SJCRH30 (cell line): ENCODE measurements at regions not wholly inside any gene's neighbourhood (a gene's known extent, or its start where the extent isn't known, plus 50 kb on each side); places are given as distances from the start of the nearest gene placed in this dataset.
"Not testable (repeated sequence)": the region's sequence is repeated elsewhere in the genome, so short reads cannot be mapped to it uniquely, and the experiment has no call there.

Experiments used
- DNase-seq, 2 experiments: peaks; one replicate each; pipeline ENCODE4 v3.0.0-alpha.2; 2015 to 2020
- H3K27ac ChIP-seq: fragments of 250-450 bp; sonication (Bioruptor Pico); 2 replicates; pipeline ENCODE4 v1.5.1; 2020; ENCODE audit warnings: mild to moderate bottlenecking, moderate library complexity
- H3K27me3 ChIP-seq: fragments of 250-450 bp; sonication (Bioruptor Pico); 2 replicates; pipeline ENCODE4 v1.5.1; 2020; ENCODE audit warnings: mild to moderate bottlenecking, moderate library complexity
- H3K36me3 ChIP-seq: fragments of 250-450 bp; sonication (Bioruptor Pico); 2 replicates; pipeline ENCODE4 v1.5.1; 2020; ENCODE audit warnings: mild to moderate bottlenecking, moderate library complexity
- H3K4me1 ChIP-seq: fragments of 250-450 bp; sonication (Bioruptor Pico); 2 replicates; pipeline ENCODE4 v1.5.1; 2020; ENCODE audit warnings: mild to moderate bottlenecking, moderate library complexity
- H3K4me3 ChIP-seq: fragments of 250-450 bp; sonication (Bioruptor Pico); 2 replicates; pipeline ENCODE4 v1.5.1; 2020; ENCODE audit warnings: mild to moderate bottlenecking, moderate library complexity
- H3K9me3 ChIP-seq: fragments of 250-450 bp; sonication (Bioruptor Pico); replicated peaks from 2 replicates; pipeline ENCODE4 v1.5.1; 2020; ENCODE audit warnings: mild to moderate bottlenecking, moderate library complexity

DNA sequence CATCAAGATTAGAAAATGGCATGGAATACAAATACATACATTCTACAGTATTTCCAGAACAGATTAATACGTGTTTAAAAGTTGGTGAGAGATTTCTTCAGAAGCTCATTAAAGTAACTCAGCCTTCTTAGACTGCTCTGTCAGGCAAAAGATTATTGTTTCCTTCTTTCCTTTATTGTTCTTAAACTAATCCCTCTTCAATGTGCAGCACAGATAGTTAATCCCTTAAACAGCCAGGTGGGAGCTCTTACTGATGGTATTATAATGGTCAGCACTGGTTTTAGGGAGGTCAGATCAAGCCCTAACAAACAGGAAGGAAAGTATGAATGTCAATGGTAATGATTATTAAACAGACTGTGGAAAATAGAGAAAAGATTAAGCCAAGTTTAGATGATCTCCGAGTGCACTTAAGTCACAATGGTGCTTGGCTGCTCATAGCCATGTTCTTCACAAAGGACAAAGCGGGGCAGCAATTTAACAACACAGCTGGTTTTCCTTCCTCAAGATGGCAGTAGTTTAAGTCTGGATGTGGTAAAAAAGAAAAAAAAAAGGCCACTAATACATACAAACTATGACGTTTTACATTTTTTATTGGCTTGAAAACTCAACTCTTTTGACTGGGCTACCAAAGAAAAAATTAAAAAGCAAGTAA, 992.6 kb downstream of the PCDH9 start:
- Histone ChIP-seq H3K4me1 (no peaks in the 10 kb centered on the region), H3K27me3 (no peaks in the 10 kb centered on the region), H3K9me3 (no peaks in the 10 kb centered on the region), H3K27ac (no peak overlapping the region), H3K36me3 (no peaks in the 10 kb centered on the region), H3K4me3 (no peak overlapping the region)
- DNase-seq = no peak

DNA sequence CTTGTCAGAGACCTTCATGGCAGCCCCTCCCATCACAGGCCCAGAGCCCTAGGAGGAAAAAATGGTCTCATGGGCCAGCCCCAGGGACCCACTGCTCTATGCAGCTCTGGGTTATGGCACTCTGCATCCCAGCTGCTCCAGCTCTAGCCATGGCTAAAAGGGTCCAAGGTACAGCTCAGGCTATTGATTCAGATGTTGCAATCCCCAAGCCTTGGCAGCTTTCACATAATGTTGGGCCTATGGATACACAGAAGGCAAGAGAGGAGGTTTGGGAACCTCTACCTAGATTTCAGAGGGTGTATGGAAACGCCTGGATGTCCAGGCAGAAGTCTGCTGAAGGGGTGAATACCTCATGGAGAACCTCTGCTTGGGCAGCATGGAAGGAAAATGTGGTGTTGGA, 996.0 kb downstream of the PCDH9 start:
- H3K36me3 ChIP-seq = no peaks in the 10 kb centered on the region
- no peak for DNase-seq
- no peak overlapping the region for H3K27ac ChIP-seq
- no peak overlapping the region for H3K4me3 ChIP-seq
- no peaks in the 10 kb centered on the region for H3K9me3 ChIP-seq
- H3K4me1 ChIP-seq = no peaks in the 10 kb centered on the region
- no peaks in the 10 kb centered on the region for H3K27me3 ChIP-seq

DNA sequence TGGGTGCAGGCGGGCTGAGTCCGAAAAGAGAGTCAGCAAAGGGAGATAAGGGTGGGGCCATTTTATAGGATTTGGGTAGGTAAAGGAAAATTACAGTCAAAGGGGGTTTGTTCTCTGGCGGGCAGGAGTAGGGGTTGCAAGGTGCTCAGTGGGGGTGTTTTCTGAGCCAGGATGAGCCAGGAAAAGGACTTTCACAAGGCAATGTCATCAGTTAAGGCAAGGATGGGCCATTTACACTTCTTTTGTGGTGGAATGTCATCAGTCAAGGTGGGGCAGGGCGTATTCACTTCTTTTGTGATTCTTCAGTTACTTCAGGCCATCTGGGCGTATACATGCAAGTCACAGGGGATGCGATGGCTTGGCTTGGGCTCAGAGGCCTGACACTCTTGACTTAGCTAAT, 998.2 kb downstream of the PCDH9 start:
- H3K4me3 ChIP-seq, H3K27me3 ChIP-seq, H3K27ac ChIP-seq, H3K9me3 ChIP-seq, DNase-seq, H3K36me3 ChIP-seq, H3K4me1 ChIP-seq: not testable (repeated sequence)

DNA sequence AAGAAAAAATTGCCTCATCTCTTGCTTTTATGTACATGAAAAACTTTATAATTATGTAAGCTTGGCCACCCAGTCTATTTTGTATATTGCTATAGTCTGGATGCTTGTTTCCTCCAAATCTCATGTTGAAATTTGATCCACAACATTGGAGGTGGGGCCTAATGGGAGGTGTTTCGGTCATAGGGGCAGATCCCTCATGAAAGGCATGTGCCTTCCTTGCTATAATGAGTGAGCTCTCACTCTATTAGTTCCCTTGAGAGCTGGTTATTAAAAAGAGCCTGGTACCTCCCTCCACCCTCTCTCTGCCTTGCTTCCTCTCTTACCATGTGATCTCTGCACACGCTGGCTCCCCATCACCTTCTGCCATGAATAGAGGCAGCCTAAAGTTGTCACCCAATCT, 1005.1 kb downstream of the PCDH9 start:
- Histone ChIP-seq H3K4me1 (no peaks in the 10 kb centered on the region), H3K27me3 (no peaks in the 10 kb centered on the region)
- peak in 1 of 2 experiments; percentile 3 for DNase-seq

DNA sequence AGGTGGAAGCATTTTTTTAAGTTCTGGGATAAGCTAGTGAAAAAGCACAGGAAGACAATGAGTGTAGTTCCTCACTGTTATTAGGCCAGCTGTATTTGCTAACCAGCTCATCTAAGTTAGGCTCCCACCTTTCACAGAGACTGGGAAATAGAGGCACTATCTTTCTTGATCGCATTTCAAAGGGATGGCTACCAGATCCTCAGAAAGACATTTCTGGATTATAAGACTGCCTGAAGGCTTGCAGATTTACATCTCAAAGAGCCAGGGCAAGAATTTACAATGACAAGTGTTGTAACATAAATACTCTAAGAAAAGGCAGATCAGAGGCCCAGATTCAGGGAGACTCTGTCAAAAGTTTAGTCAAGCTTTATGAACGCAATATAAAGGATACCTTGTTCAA, 1005.5 kb downstream of the PCDH9 start:
- no peak overlapping the region for H3K27ac ChIP-seq
- no peaks in the 10 kb centered on the region for H3K9me3 ChIP-seq
- DNase-seq = no peak
- no peaks in the 10 kb centered on the region for H3K4me1 ChIP-seq
- no peaks in the 10 kb centered on the region for H3K27me3 ChIP-seq
- H3K4me3 ChIP-seq = no peak overlapping the region
- no peaks in the 10 kb centered on the region for H3K36me3 ChIP-seq

More for the DNA sequence above, 1005.1 kb downstream of the PCDH9 start:
- H3K27ac ChIP-seq = no peak overlapping the region
- no peaks in the 10 kb centered on the region for H3K36me3 ChIP-seq
- H3K9me3 ChIP-seq = no peaks in the 10 kb centered on the region
- H3K4me3 ChIP-seq = no peak overlapping the region

DNA sequence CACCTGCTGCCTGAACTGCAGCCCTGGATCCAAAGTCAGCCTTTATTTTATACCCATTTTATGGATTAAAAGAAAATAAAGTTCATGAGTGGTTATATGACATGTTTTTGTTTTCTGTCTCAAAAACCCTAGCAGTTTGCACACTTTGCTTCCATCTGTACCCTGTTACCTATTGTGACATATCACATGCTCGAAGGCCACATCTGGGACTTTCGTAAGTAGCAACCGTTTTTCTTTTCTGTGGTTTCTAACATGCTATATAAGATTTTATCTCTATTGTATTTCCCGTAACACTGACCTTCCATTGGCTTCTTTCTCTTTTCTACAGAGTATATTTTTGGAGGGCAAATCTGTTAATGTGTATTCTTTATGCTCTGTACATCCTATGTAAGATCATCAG, 1007.2 kb downstream of the PCDH9 start:
- Histone ChIP-seq H3K36me3 (no peaks in the 10 kb centered on the region), H3K4me3 (no peak overlapping the region), H3K4me1 (no peaks in the 10 kb centered on the region), H3K9me3 (no peaks in the 10 kb centered on the region), H3K27ac (no peak overlapping the region), H3K27me3 (no peaks in the 10 kb centered on the region)
- no peak for DNase-seq

GRCh38 chr13:66222127-66222526, 1008.0 kb downstream of the PCDH9 start:
- Histone ChIP-seq H3K36me3 (no peaks in the 10 kb centered on the region), H3K9me3 (no peaks in the 10 kb centered on the region), H3K27me3 (no peaks in the 10 kb centered on the region), H3K4me3 (no peak overlapping the region), H3K27ac (no peak overlapping the region), H3K4me1 (no peaks in the 10 kb centered on the region)
- DNase-seq = no peak

GRCh38 chr13:66219506-66219905, 1010.6 kb downstream of the PCDH9 start:
- no peak for DNase-seq
- H3K36me3 ChIP-seq = no peaks in the 10 kb centered on the region
- no peaks in the 10 kb centered on the region for H3K4me1 ChIP-seq
- H3K9me3 ChIP-seq = no peaks in the 10 kb centered on the region
- H3K27ac ChIP-seq = no peak overlapping the region
- no peak overlapping the region for H3K4me3 ChIP-seq
- no peaks in the 10 kb centered on the region for H3K27me3 ChIP-seq

DNA sequence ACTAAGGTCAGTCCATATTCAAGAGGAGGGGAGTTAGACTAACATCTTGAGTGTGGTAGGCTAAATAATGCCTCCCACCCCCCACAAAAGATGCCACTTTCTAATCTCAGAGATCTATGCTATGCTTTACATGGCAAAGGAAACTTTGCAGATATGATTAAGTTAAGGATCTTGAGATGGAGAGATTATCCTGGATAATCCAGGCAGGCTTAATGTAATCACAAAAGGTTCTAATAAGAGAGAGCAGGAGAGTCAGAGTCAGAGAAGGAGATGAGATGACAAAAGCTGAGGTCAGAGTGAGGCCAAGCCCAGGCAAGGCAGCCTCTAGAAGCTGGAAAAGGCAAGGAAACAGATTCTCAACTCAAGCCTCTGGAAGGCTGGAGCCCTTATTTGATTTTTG, 1011.6 kb downstream of the PCDH9 start:
- no peak overlapping the region for H3K4me3 ChIP-seq
- H3K27me3 ChIP-seq = no peaks in the 10 kb centered on the region
- no peaks in the 10 kb centered on the region for H3K4me1 ChIP-seq
- no peak overlapping the region for H3K27ac ChIP-seq
- H3K9me3 ChIP-seq = no peaks in the 10 kb centered on the region
- DNase-seq = no peak
- H3K36me3 ChIP-seq = no peaks in the 10 kb centered on the region

GRCh38 chr13:66216728-66217127, 1013.4 kb downstream of the PCDH9 start:
- no peaks in the 10 kb centered on the region for H3K27me3 ChIP-seq
- no peak overlapping the region for H3K4me3 ChIP-seq
- no peak for DNase-seq
- no peak overlapping the region for H3K27ac ChIP-seq
- no peaks in the 10 kb centered on the region for H3K4me1 ChIP-seq
- H3K36me3 ChIP-seq = no peaks in the 10 kb centered on the region
- no peaks in the 10 kb centered on the region for H3K9me3 ChIP-seq

DNA sequence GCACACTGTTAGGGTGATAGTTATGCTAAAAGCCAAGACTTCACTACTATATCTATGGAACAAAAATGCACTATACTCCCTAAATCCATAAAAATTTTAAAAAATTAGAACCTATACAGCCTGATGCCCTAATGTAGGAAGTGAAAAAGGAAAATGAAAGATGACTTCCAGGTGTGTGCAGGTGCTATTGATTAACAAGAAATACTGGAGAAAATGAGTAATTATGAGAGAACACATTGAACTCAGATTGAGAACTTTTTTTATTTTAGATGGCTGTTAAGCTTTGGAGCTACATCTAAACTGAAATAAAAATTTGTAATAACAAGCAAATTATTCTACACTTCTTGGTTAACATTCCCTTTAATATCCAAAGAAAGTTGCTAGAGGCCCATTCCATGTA, 1015.7 kb downstream of the PCDH9 start:
- no peaks in the 10 kb centered on the region for H3K9me3 ChIP-seq
- no peaks in the 10 kb centered on the region for H3K27me3 ChIP-seq
- DNase-seq = no peak
- no peaks in the 10 kb centered on the region for H3K4me1 ChIP-seq
- H3K36me3 ChIP-seq = no peaks in the 10 kb centered on the region
- H3K4me3 ChIP-seq = no peak overlapping the region
- H3K27ac ChIP-seq = no peak overlapping the region

DNA sequence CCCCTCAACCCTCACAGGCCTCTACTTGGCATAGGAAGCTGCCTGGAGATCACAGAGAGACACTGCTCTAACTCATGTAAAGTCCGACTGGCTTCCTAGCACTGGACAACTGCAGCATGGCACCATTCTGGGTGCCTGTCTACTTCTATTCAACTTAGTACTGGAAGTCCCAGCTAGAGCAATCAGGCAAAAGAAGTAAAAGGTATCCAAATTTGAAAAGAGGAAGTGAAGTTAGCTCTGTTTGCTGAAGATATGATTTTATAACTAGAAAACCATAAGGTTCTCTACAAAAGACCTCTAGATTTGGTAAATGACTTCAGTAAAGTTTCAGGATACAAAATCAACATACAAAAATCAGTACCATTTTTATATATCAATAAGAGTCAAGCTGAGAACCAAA, 1017.6 kb downstream of the PCDH9 start:
- no peak overlapping the region for H3K27ac ChIP-seq
- no peak for DNase-seq
- no peak overlapping the region for H3K4me3 ChIP-seq
- H3K27me3 ChIP-seq = no peaks in the 10 kb centered on the region
- H3K36me3 ChIP-seq = no peaks in the 10 kb centered on the region
- no peaks in the 10 kb centered on the region for H3K4me1 ChIP-seq
- H3K9me3 ChIP-seq = no peaks in the 10 kb centered on the region

DNA sequence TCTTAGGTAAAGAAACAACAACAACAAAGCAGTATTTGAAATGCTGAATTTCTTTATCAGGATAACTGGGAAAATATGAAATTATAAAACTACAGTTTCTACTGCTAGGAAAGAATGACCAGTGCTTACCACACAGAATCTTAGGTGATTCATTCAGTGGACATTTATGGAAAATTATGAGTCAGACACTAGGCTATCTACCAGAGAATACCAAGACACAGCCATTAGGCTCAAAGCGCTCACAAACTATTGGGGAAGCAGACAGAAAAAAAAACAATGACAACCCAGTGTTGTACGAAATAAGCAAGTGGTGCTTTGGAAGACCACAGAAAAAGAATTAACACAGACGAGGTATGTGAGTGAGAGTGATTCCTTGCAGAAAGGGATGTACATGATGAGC, 1019.5 kb downstream of the PCDH9 start:
- Histone ChIP-seq H3K36me3 (no peaks in the 10 kb centered on the region), H3K27me3 (no peaks in the 10 kb centered on the region), H3K9me3 (no peaks in the 10 kb centered on the region), H3K4me3 (no peak overlapping the region), H3K4me1 (no peaks in the 10 kb centered on the region), H3K27ac (no peak overlapping the region)
- DNase-seq = no peak

DNA sequence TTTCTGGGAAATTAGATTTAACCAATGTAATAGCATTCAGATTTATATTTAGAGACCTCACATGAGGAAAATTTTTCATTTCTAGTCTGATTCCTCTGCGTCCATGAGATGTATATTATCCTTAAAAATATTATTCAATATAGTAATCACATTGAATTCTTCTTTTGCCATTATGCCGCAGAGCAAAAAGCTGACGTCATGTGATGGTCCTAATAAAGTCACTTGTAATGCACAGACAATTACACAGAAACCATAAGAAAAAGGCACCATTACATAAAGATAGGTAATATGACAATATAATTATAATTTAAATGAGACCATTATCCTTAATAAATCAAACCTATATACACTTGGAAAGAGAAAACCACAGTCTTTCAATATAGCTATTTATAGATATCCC, 1021.5 kb downstream of the PCDH9 start:
- no peaks in the 10 kb centered on the region for H3K27me3 ChIP-seq
- no peaks in the 10 kb centered on the region for H3K4me1 ChIP-seq
- H3K36me3 ChIP-seq = no peaks in the 10 kb centered on the region
- no peak for DNase-seq
- no peak overlapping the region for H3K4me3 ChIP-seq
- no peaks in the 10 kb centered on the region for H3K9me3 ChIP-seq
- H3K27ac ChIP-seq = no peak overlapping the region

GRCh38 chr13:66207610-66208009, 1022.5 kb downstream of the PCDH9 start:
- Histone ChIP-seq H3K27ac (no peak overlapping the region), H3K9me3 (no peaks in the 10 kb centered on the region), H3K4me1 (no peaks in the 10 kb centered on the region), H3K27me3 (no peaks in the 10 kb centered on the region), H3K36me3 (no peaks in the 10 kb centered on the region), H3K4me3 (no peak overlapping the region)
- no peak for DNase-seq

DNA sequence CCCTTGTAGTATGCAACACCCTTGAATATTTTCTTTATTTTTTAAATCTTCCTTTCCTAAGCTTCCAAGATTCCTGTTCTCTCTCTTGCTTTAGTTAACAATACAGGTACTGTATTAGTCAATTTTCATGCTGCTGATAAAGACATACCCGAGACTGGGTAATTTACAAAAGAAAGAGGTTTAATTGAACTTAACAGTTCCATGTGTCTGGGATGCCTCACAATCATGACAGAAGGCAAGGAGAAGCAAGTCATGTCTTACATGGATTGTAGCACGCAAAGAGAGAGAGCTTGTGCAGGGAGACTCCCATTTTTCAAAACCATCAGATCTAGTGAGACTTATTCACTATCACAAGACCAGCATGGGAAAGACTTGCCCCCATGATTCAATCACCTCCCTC, 1024.3 kb downstream of the PCDH9 start:
- H3K36me3 ChIP-seq = no peaks in the 10 kb centered on the region
- H3K27me3 ChIP-seq = no peaks in the 10 kb centered on the region
- H3K4me1 ChIP-seq = no peaks in the 10 kb centered on the region
- DNase-seq = no peak
- H3K27ac ChIP-seq = no peak overlapping the region
- H3K9me3 ChIP-seq = no peaks in the 10 kb centered on the region
- H3K4me3 ChIP-seq = no peak overlapping the region
